Stimulated activated effector memory CD8-positive, alpha-beta T cell treated with anti-CD3 and anti-CD28 coated beads, Interleukin-12 subunit alpha, Interleukin-12 subunit beta, amount 100 ng/mL, for 72 hours (primary cell): ENCODE measurements at regions not wholly inside any gene's neighbourhood (a gene's known extent, or its start where the extent isn't known, plus 50 kb on each side); places are given as distances from the start of the nearest gene placed in this dataset.

Experiments used
- ATAC-seq: fragments of 150-1000 bp; cut with Tn5 transposase; 2 replicates; pipeline ENCODE4 v1.10.0; 2021
- DNase-seq, 2 donors: peaks; one replicate each; pipeline ENCODE4 v3.0.0; 2021 to 2022; ENCODE audit warnings: low spot score in 2 of 2
- H3K27ac Mint-ChIP-seq: one replicate; pipeline ENCODE4 v1.8.0; 2022; ENCODE audit warnings: mild to moderate bottlenecking, mixed read lengths
- H3K36me3 Mint-ChIP-seq: one replicate; pipeline ENCODE4 v1.8.0; 2022; ENCODE audit warnings: mild to moderate bottlenecking, mixed read lengths
- H3K4me1 Mint-ChIP-seq: one replicate; pipeline ENCODE4 v1.8.0; 2022; ENCODE audit warnings: mixed read lengths
- H3K4me3 Mint-ChIP-seq: one replicate; pipeline ENCODE4 v1.8.0; 2022; ENCODE audit warnings: mild to moderate bottlenecking, mixed read lengths
- H3K9me3 Mint-ChIP-seq: one replicate; pipeline ENCODE4 v1.8.0; 2022; ENCODE audit warnings: mixed read lengths

- Mint-ChIP-seq H3K9me3 (peaks cover 11% of the 10 kb centered on the region), H3K4me1 (no peaks in the 10 kb centered on the region), H3K27ac (no peak overlapping the region), H3K4me3 (no peak overlapping the region), H3K36me3 (no peaks in the 10 kb centered on the region)
- no peak for DNase-seq
- no peak for ATAC-seq
These were observed 988.5 kb upstream of the ADGRB3 start for GRCh38 chr6:67646550-67646949.

GRCh38 chr6:67643281-67643680, 991.8 kb upstream of the ADGRB3 start:
- Mint-ChIP-seq H3K36me3 (no peaks in the 10 kb centered on the region), H3K4me3 (no peak overlapping the region), H3K4me1 (no peaks in the 10 kb centered on the region), H3K9me3 (peaks cover 7% of the 10 kb centered on the region), H3K27ac (no peak overlapping the region)
- ATAC-seq (no peak), DNase-seq (no peak)

- ATAC-seq: no peak
- no peaks in the 10 kb centered on the region for H3K36me3 Mint-ChIP-seq
- H3K9me3 Mint-ChIP-seq: peaks cover 7% of the 10 kb centered on the region
- DNase-seq: no peak
- no peak overlapping the region for H3K27ac Mint-ChIP-seq
- no peak overlapping the region for H3K4me3 Mint-ChIP-seq
- H3K4me1 Mint-ChIP-seq: no peaks in the 10 kb centered on the region
These were observed 992.5 kb upstream of the ADGRB3 start for GRCh38 chr6:67642582-67642981.

- Mint-ChIP-seq H3K4me3 (no peak overlapping the region), H3K9me3 (peaks cover 7% of the 10 kb centered on the region), H3K27ac (no peak overlapping the region), H3K36me3 (no peaks in the 10 kb centered on the region), H3K4me1 (no peaks in the 10 kb centered on the region)
- no peak for ATAC-seq
- no peak for DNase-seq
These were observed 994.6 kb upstream of the ADGRB3 start for GRCh38 chr6:67640484-67640883.

- no peaks in the 10 kb centered on the region for H3K4me1 Mint-ChIP-seq
- H3K4me3 Mint-ChIP-seq: no peak overlapping the region
- no peak overlapping the region for H3K27ac Mint-ChIP-seq
- ATAC-seq: no peak
- no peaks in the 10 kb centered on the region for H3K36me3 Mint-ChIP-seq
- DNase-seq: no peak
- peaks cover 10% of the 10 kb centered on the region for H3K9me3 Mint-ChIP-seq
These were observed 995.9 kb upstream of the ADGRB3 start for GRCh38 chr6:67639161-67639560.

- H3K4me1 Mint-ChIP-seq: no peaks in the 10 kb centered on the region
- H3K4me3 Mint-ChIP-seq: no peak overlapping the region
- peaks cover 10% of the 10 kb centered on the region for H3K9me3 Mint-ChIP-seq
- DNase-seq (no peak), ATAC-seq (no peak)
- no peaks in the 10 kb centered on the region for H3K36me3 Mint-ChIP-seq
- H3K27ac Mint-ChIP-seq: no peak overlapping the region
These were observed 1000.9 kb upstream of the ADGRB3 start for GRCh38 chr6:67634199-67634598.

GRCh38 chr6:67633058-67633457, 1002.0 kb upstream of the ADGRB3 start:
- no peaks in the 10 kb centered on the region for H3K36me3 Mint-ChIP-seq
- H3K4me1 Mint-ChIP-seq: no peaks in the 10 kb centered on the region
- no peak for ATAC-seq
- no peak for DNase-seq
- no peak overlapping the region for H3K4me3 Mint-ChIP-seq
- H3K9me3 Mint-ChIP-seq: peaks cover 13% of the 10 kb centered on the region
- no peak overlapping the region for H3K27ac Mint-ChIP-seq

GRCh38 chr6:67630146-67630545, 1004.9 kb upstream of the ADGRB3 start:
- H3K9me3 Mint-ChIP-seq: peaks cover 13% of the 10 kb centered on the region
- H3K36me3 Mint-ChIP-seq: no peaks in the 10 kb centered on the region
- H3K4me3 Mint-ChIP-seq: no peak overlapping the region
- DNase-seq (no peak), ATAC-seq (no peak)
- H3K27ac Mint-ChIP-seq: no peak overlapping the region
- no peaks in the 10 kb centered on the region for H3K4me1 Mint-ChIP-seq

- no peaks in the 10 kb centered on the region for H3K36me3 Mint-ChIP-seq
- H3K9me3 Mint-ChIP-seq: peaks cover 10% of the 10 kb centered on the region
- ATAC-seq (no peak), DNase-seq (no peak)
- no peaks in the 10 kb centered on the region for H3K4me1 Mint-ChIP-seq
- no peak overlapping the region for H3K27ac Mint-ChIP-seq
- H3K4me3 Mint-ChIP-seq: no peak overlapping the region
These were observed 1005.8 kb upstream of the ADGRB3 start for GRCh38 chr6:67629258-67629657.

- no peak overlapping the region for H3K27ac Mint-ChIP-seq
These were observed 1019.3 kb upstream of the ADGRB3 start for GRCh38 chr6:67615796-67616195.

GRCh38 chr6:67608099-67608749, 1026.9 kb upstream of the ADGRB3 start:
- Mint-ChIP-seq H3K4me3 (no peak overlapping the region), H3K4me1 (no peaks in the 10 kb centered on the region), H3K36me3 (no peaks in the 10 kb centered on the region), H3K27ac (no peak overlapping the region), H3K9me3 (peaks cover 26% of the 10 kb centered on the region)
- ATAC-seq (no peak), DNase-seq (no peak)

More at GRCh38 chr6:67615796-67616195, 1019.3 kb upstream of the ADGRB3 start:
- H3K4me3 Mint-ChIP-seq: no peak overlapping the region
- no peaks in the 10 kb centered on the region for H3K4me1 Mint-ChIP-seq
- H3K36me3 Mint-ChIP-seq: no peaks in the 10 kb centered on the region
- peaks cover 17% of the 10 kb centered on the region for H3K9me3 Mint-ChIP-seq
- DNase-seq: no peak
- no peak for ATAC-seq

- no peaks in the 10 kb centered on the region for H3K36me3 Mint-ChIP-seq
- ATAC-seq: no peak
- DNase-seq: no peak
- no peak overlapping the region for H3K27ac Mint-ChIP-seq
- peaks cover 19% of the 10 kb centered on the region for H3K9me3 Mint-ChIP-seq
- H3K4me3 Mint-ChIP-seq: no peak overlapping the region
- no peaks in the 10 kb centered on the region for H3K4me1 Mint-ChIP-seq
These were observed 1027.9 kb upstream of the ADGRB3 start for GRCh38 chr6:67606906-67607828.

GRCh38 chr6:67594366-67594765, 1040.7 kb upstream of the ADGRB3 start:
- peaks cover 8% of the 10 kb centered on the region for H3K9me3 Mint-ChIP-seq
- no peak for DNase-seq
- H3K4me1 Mint-ChIP-seq: no peaks in the 10 kb centered on the region
- no peaks in the 10 kb centered on the region for H3K36me3 Mint-ChIP-seq
- ATAC-seq: no peak
- H3K27ac Mint-ChIP-seq: no peak overlapping the region
- no peak overlapping the region for H3K4me3 Mint-ChIP-seq

- H3K36me3 Mint-ChIP-seq: no peaks in the 10 kb centered on the region
- H3K4me1 Mint-ChIP-seq: no peaks in the 10 kb centered on the region
- DNase-seq (no peak), ATAC-seq (no peak)
- H3K9me3 Mint-ChIP-seq: peaks cover 8% of the 10 kb centered on the region
- H3K27ac Mint-ChIP-seq: no peak overlapping the region
- H3K4me3 Mint-ChIP-seq: no peak overlapping the region
These were observed 1041.8 kb upstream of the ADGRB3 start for GRCh38 chr6:67593247-67593646.

GRCh38 chr6:67591910-67592309, 1043.2 kb upstream of the ADGRB3 start:
- Mint-ChIP-seq H3K27ac (no peak overlapping the region), H3K4me3 (no peak overlapping the region), H3K36me3 (no peaks in the 10 kb centered on the region), H3K9me3 (peaks cover 9% of the 10 kb centered on the region), H3K4me1 (no peaks in the 10 kb centered on the region)
- DNase-seq (no peak), ATAC-seq (no peak)

- Mint-ChIP-seq H3K9me3 (peaks cover 6% of the 10 kb centered on the region), H3K4me3 (no peak overlapping the region), H3K36me3 (no peaks in the 10 kb centered on the region), H3K4me1 (no peaks in the 10 kb centered on the region), H3K27ac (no peak overlapping the region)
- no peak for ATAC-seq
- no peak for DNase-seq
These were observed 1067.2 kb upstream of the ADGRB3 start for GRCh38 chr6:67567842-67568241.
